ENCODE measurements at regions not wholly inside any gene's neighbourhood (a gene's known extent, or its start where the extent isn't known, plus 50 kb on each side); places are given as distances from the start of the nearest gene placed in this dataset.

GRCh38 chr3:193997228-193998122, 138.5 kb upstream of the HES1 start:
- peak in 1 of 2 experiments; percentile 29 for DNase-seq

DNA sequence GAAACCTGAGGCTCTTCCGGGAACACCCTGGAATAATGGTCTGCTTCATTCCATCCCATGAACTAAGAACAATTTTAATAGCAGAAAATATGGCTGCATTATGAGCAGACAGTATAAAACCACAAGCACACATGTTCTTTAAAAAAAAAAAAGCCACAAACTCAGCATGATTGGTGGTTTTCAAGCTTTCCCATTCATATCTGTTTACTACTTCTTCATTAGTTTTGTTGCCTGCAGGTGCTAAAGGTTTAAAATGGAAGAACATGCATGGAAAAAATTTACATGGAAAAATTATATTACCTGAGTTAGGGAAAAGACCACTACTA, 137.9 kb upstream of the HES1 start:
- DNase-seq: no peak

DNA sequence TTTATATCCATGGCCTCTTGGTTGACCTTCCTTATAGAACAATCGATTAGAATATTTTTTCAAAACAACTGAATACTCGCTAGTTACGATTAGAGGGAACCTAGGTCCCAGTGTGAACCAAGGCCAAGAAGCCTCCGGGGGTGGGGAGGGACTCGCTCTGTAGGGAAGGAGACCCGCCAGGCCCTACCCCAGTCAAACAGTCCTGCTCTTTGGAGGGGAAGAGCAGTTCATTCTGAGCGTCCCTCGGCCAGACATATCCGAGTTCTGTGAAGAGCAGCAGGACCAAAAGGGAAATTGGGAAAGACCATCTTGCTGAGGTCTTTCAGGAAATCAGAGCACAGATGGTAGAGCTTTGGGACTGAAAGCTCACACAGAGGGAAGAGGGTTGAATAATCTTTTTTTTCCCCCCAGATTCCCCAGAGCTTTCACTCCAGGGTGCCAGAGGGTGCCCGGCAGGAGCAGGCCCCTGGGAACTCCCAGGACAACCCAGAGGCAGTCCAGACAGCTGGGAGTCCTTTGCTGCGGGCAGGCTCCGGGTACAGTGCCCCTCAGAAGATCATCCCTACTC, 137.2 kb upstream of the HES1 start:
- no peak for DNase-seq

GRCh38 chr3:194000100-194000499, 135.8 kb upstream of the HES1 start:
- no peak for DNase-seq

GRCh38 chr3:194000712-194001111, 135.2 kb upstream of the HES1 start:
- DNase-seq: no peak

DNA sequence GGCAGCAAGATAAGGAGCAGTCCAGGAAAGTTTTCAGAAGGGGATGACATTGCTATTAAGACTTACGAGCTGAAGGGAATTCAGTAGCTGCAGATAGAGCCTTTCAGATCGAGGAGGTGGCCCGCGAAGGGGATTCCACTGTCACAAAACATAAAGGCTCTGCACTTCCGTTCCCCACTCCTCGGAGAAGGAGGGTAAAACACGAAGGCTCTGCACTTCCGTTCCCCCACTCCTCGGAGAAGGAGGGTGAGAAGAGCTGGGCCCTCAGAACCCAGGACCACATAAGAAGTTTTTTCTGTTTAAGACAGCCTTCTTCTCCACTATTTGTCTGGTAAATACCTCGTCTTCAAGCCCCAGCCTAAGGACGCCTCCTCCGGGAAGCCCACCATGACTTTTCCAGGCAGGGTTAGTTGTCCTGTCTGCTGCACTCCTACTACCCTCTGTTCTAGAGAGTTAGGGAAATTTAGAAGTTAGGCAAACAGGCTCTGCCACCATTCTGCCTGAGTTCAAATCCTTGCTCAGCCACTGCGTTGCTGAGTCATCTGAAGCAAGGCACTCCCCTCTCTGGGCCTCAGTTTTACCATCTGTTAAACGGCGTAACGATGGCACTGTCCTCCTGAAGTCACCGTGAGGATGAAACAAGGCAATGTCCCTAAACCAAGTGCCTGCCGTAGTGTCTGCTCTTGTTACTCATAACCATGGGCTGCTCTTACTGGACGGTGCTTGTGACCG, 134.1 kb upstream of the HES1 start:
- no peak for DNase-seq

GRCh38 chr3:194003114-194004057, 132.6 kb upstream of the HES1 start:
- DNase-seq: peak in 1 of 2 experiments; percentile 19

DNA sequence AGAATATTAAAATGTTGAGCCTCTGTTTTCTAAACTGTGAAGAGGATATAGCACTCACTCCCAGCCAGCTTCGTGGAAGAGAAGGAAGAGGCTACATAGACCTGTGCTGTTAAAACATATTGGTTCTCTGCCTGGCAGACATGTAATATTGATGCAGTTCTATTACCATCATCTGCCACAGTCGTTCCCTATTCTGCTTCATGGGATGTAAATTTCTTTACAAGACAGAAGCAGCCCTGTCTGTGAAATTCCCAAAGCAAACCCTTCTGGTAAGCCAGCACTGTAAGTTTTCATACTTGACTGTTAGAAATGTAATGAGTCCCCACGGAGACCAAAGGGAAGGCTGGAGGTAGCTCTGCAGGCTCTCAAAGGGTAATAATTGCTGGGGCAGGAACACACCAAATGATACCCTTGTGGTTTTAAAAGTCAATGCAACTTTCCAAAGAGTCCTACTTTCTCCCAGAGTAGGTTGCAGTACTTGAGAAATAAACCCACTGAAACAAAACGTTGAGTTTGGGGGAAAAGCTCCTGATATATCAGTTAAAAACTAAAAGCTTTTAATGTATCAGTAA, 129.9 kb upstream of the HES1 start:
- DNase-seq: no peak

- peak; percentile 49 to 64 for DNase-seq
These were observed 128.2 kb upstream of the HES1 start for GRCh38 chr3:194007592-194008337.

- no peak for DNase-seq
These were observed 126.9 kb upstream of the HES1 start for GRCh38 chr3:194009019-194009418.

DNA sequence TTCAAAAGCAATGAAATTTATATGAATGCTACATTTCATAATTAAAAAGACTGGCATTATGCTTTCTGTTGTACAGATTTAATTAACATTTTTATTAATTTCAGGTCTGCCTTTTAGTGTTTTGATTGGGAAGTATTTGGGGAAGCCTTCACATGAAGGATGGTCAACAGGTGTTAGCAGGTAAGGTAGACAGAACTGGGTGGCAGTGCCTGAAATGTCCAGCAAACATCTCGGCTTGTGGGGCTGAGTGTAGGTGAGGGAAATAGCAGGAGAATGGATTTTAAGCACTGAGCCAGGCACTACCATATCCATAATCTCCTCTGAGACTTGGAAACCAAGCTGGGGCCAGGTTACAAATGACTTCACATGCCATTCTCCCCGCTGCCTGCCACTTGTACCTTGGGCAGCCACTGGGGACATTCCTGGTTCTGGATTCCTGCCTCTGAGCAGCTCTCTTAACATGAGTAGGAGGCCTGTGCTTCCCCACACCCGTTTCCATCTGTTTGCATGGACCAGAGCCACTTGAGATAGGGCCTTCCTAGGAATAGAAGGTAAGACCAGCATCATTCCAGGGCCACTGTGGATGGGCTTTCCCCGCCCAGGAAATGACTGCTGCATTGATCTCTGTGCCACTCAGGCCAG, 125.9 kb upstream of the HES1 start:
- DNase-seq: peak in 1 of 2 experiments; percentile 32

- DNase-seq: no peak
These were observed 124.1 kb upstream of the HES1 start for GRCh38 chr3:194011807-194012206.

DNA sequence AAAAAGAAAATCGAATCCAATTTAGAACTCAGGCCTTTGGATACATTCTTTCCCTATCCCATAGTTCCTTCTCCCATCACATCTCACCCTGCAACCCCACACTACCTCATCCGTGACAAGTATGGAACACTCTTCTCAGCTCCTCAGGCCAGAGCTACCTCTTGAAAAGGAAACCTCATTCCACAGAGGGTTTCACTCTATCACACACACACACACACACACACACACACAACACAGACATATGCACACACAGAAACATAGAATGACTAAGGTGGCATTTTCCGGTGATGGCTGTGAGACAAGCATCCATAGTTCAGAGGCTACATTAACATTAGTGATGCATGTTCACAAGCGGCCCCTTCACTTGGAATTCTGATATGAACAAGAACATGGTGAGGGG, 122.0 kb upstream of the HES1 start:
- DNase-seq: no peak

DNA sequence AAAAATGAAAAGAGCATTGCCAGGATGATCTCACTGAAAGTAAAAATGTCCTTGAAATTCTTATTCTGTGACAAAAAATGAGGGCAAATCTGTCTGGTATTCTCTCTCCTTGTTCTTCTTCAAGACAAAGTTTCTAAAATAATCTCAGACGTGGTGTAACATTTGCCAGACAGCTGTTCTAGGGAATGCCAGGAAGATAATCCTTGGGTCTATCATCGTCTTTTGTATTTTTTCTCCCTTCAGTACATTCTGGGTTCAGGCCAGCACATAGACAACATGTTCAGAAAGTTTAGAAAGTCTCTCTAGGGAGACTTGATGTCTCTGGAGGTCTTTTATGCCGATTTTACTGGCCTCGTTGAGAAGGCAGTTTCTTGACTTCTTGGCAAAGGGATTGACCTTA, 121.2 kb upstream of the HES1 start:
- no peak for DNase-seq

GRCh38 chr3:194019398-194020165, 116.4 kb upstream of the HES1 start:
- no peak for DNase-seq

DNA sequence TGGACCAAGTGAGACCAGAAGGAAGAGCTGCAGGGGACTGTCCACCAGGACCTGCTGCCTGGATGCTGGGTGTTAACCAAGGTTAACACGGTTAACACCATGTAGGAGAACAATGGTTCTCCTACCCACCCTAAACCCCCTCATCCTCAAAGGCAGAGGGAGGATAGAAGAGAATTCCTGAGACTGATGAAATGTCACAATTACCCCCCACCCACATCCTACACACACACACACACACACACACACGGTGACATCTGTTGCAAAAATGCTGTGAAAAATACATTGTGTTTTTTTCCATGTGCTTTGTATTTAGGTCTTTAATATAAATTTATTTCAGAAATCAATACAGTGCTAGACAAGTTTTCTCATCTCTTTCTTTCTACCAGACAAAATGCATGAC, 113.9 kb upstream of the HES1 start:
- DNase-seq: no peak

DNA sequence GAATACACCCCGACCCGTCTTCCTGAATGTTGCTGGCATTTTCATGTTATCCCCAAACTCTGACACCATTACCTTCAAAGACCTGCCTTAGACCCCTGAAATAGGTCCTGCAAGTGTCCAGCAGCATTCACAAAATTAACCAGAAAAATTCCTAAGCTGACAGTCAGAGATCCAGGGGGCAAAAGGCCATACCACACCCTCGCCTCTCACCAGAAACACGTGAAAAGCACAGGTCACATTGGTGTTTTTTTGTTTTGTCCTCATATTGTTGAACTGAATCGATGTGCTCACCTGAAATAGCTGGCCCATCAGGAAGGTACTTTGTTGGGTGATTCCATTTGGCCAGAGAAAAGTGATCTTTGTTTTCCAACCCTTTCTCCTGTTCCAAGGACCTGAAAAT, 113.1 kb upstream of the HES1 start:
- no peak for DNase-seq

DNA sequence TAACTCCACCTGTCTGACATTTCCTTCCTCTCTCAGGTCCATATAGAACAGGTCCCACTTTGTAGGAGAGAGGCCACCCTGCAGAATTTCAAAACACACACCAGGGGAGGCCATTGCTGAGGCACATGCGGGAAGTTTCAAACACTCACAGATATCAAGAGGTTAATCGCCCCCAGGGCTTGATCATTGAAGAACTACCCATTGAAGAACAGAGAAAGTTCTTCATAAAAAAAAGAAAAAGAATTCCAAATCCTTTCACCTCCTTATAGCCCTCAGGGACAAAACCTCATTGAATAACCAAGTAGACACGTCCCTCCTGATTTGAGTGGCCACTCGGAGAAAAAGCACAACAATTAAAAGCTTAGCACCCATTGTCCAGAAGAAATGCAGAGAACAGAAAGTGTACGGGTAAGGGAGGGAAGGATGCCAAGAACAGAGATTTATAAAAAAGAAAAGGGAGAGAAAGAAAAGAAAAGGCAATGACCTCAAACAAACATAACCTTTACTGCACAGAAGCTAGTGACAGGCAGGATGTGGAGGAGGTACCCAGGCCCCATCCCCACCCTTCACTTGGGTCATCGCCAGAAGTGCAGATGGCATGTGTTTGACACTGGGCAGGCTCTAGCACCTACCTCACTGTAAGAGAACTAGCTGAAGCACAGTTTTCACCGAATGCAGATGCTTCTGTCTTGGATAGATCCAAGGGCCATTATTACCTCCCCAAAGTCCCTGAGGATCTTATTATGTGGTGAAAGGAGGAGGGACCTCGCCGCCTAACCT, 112.3 kb upstream of the HES1 start:
- DNase-seq: no peak

DNA sequence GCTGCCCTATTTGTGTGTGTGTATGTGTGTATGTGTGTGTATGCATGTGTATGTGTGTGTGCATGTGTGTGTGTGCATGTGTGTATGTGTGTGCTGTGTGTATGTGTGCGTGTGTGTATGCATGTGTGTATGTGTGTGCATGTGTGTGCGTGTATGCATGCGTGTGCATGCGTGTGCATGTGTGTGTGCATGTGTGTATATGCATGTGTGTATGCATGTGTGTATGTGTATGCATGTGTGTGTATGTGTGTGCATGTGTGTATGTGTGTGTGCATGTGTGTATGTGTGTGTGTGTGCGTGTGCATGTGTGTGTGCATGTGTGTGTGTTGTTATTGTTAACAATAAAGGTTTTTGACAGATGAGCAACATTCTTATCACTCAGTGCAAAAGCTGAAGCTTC, 110.8 kb upstream of the HES1 start:
- no peak for DNase-seq

GRCh38 chr3:194025951-194026350, 110.0 kb upstream of the HES1 start:
- no peak for DNase-seq
